ENCODE measurements at regions not wholly inside any gene's neighbourhood (a gene's known extent, or its start where the extent isn't known, plus 50 kb on each side); places are given as distances from the start of the nearest gene placed in this dataset.

- Histone ChIP-seq H3K27me3 (no peaks in the 10 kb centered on the region), H3K36me3 (no peaks in the 10 kb centered on the region), H3K27ac (no peak overlapping the region), H3K9me3 (no peaks in the 10 kb centered on the region), H3K4me3 (no peak overlapping the region), H3K4me1 (no peaks in the 10 kb centered on the region)
- intact Hi-C loops (cut with DNase I; ENCODE audit: low total_unique reads) = no loop called here
- in situ Hi-C loops (cut with MboI; ENCODE audit: low sequenced_read_pairs in 4 of 4) = no loop called here
- no peak for DNase-seq
- ATAC-seq = no peak
- TF ChIP-seq CTCF (IDR thresholded peaks at IDR 0.05 in 4 of 5, conservative IDR thresholded peaks at IDR 0.05 in 1 of 5) (no peak), POLR2A (IDR thresholded peaks at IDR 0.05) (no peak)
Measured at GRCh38 chr14:44113769-44114730, 393.0 kb downstream of the FSCB start.

GRCh38 chr14:44112774-44113460 lies 394.2 kb downstream of the FSCB start:
- TF ChIP-seq CTCF (IDR thresholded peaks at IDR 0.05 in 4 of 5, conservative IDR thresholded peaks at IDR 0.05 in 1 of 5) = no peak
- TF ChIP-seq POLR2A (IDR thresholded peaks at IDR 0.05) = no peak
- in situ Hi-C loops (cut with MboI; ENCODE audit: low sequenced_read_pairs in 4 of 4) = no loop called here
- no peak overlapping the region for H3K27ac ChIP-seq
- ATAC-seq (no peak), DNase-seq (no peak)
- no peaks in the 10 kb centered on the region for H3K27me3 ChIP-seq
- intact Hi-C loops (cut with DNase I; ENCODE audit: low total_unique reads) = no loop called here
- no peaks in the 10 kb centered on the region for H3K36me3 ChIP-seq
- no peaks in the 10 kb centered on the region for H3K9me3 ChIP-seq
- no peaks in the 10 kb centered on the region for H3K4me1 ChIP-seq
- no peak overlapping the region for H3K4me3 ChIP-seq

GRCh38 chr14:44109036-44109435 lies 398.0 kb downstream of the FSCB start:
- Histone ChIP-seq H3K4me1 (no peaks in the 10 kb centered on the region), H3K27me3 (no peaks in the 10 kb centered on the region), H3K36me3 (no peaks in the 10 kb centered on the region), H3K27ac (no peak overlapping the region), H3K9me3 (no peaks in the 10 kb centered on the region), H3K4me3 (no peak overlapping the region)
- in situ Hi-C loops (cut with MboI; ENCODE audit: low sequenced_read_pairs in 4 of 4) (no loop called here), intact Hi-C loops (cut with DNase I; ENCODE audit: low total_unique reads) (no loop called here)
- ATAC-seq (no peak), DNase-seq (no peak)
- no peak for TF ChIP-seq CTCF (IDR thresholded peaks at IDR 0.05 in 4 of 5, conservative IDR thresholded peaks at IDR 0.05 in 1 of 5)
- TF ChIP-seq POLR2A (IDR thresholded peaks at IDR 0.05) = no peak

GRCh38 chr14:44108601-44109000 lies 398.5 kb downstream of the FSCB start:
- Histone ChIP-seq H3K27me3 (no peaks in the 10 kb centered on the region), H3K9me3 (no peaks in the 10 kb centered on the region), H3K4me1 (no peaks in the 10 kb centered on the region), H3K4me3 (no peak overlapping the region), H3K36me3 (no peaks in the 10 kb centered on the region), H3K27ac (no peak overlapping the region)
- DNase-seq (no peak), ATAC-seq (no peak)
- intact Hi-C loops (cut with DNase I; ENCODE audit: low total_unique reads) (no loop called here), in situ Hi-C loops (cut with MboI; ENCODE audit: low sequenced_read_pairs in 4 of 4) (no loop called here)
- no peak for TF ChIP-seq POLR2A (IDR thresholded peaks at IDR 0.05)
- no peak for TF ChIP-seq CTCF (IDR thresholded peaks at IDR 0.05 in 4 of 5, conservative IDR thresholded peaks at IDR 0.05 in 1 of 5)

All from gastrocnemius medialis (tissue), 4 donors.